Epidermal melanocyte (primary cell): ENCODE measurements at regions not wholly inside any gene's neighbourhood (a gene's known extent, or its start where the extent isn't known, plus 50 kb on each side); places are given as distances from the start of the nearest gene placed in this dataset.
"Not testable (repeated sequence)": the region's sequence is repeated elsewhere in the genome, so short reads cannot be mapped to it uniquely, and the experiment has no call there.

ENCODE experiments used
- DNase-seq: peaks from one replicate; pipeline ENCODE4 v3.0.0; 2011; ENCODE audit warnings: low spot score; ENCODE audit not compliant: insufficient read length

DNA sequence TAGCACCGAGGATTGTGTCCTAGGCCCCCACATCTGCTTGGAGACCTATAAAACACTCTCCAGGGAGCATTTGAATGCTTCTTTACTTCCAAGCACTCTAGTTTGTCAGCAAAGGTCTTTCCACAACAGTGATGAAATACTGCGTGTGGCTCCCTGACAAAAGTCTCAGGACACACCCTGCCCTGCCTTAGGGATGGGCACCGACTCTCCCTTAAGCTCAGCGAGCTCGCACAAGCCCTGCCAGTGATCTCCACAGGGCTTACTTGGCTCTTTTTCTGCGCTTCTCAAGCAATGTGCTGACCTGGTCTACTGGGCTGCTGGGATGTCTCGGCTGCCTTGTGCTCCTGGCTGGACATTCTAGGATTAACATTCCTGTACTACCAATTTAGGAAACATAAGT, 84.3 kb upstream of the MPP7 start:
- DNase-seq, result no peak

DNA sequence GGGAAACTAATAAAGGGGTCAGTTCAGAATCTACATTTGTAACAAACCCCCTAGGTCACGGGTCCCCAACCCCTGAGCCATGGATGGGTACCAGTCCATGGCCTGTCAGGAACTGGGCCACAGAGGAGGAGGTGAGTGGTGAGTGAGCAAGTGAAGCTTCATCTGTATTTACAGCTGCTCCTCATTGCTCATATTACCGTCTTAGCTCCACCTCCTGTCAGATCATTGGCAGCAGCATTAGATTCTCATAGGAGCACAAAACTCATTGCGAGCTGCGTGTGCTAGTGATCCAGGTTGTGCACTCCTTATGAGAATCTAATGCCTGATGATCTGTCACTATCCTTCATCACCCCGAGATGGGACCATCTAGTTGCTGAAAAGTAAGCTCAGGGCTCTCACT, 88.4 kb upstream of the MPP7 start:
- DNase-seq, result no peak

DNA sequence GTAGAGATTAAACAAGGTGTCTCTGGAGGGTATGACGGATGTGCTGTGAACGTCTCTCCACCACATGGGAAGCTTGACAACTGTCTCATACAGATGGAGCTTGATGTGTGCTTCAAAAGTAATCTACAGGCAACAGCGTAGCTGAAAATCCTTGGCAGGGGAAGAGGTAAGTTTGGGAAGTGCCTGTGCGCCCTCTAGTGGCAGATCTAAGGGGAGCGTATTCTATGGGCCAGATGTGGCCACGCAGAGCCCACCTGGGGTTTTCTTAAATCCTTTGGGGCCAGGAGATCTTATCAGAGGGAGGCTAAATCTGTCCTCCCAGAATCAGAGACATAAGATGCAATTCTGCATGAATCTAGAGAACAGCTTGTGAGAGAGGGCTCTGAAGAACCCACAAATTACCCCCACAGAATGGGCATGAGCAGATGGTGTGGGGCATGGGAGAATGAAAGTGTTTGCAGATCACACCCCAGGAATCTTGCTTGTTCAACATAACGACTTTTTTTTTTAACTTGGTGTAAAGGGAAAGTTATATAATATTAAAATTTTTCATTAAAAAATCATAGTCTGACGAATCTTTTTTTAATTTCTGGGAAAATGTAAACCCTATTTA, 91.2 kb upstream of the MPP7 start:
- DNase-seq, result peak; percentile 23

DNA sequence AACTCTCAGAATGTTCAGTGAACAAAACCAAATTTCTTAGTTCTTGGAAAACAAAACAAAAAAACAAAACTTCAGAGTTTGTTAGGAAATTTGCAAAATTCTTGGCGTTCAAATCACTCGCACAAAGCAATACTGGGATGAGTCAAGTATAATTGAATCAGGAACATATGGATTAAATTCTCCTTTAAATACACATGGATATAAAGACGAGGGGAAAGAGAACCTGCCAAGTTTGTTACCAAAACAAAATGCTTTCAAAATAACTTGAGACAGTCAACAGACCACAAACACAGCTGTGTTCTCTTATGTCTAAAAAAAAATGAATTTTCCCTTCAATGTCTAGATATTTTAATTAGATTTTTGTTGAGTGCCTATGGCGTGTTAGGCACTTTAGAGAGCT, 93.5 kb upstream of the MPP7 start:
- DNase-seq, result no peak

DNA sequence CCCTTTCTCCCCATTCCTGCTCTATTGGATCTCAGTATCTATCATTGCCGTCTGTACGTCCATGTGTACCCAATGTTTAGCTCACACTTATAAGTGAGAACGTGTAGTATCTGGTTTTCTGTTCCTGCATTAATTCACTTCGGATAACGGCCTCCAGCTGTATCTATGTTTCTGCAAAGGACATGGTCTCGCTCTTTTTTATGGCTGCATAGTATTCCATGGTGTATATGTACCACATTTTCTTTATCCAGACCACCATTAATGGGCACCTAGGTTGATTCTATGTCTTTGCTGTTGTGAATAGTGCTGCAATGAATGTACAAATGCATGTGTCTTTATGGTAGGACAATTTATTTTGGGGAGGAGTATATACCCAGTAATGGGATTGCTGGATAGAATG, 94.4 kb upstream of the MPP7 start:
- DNase-seq, result no peak

DNA sequence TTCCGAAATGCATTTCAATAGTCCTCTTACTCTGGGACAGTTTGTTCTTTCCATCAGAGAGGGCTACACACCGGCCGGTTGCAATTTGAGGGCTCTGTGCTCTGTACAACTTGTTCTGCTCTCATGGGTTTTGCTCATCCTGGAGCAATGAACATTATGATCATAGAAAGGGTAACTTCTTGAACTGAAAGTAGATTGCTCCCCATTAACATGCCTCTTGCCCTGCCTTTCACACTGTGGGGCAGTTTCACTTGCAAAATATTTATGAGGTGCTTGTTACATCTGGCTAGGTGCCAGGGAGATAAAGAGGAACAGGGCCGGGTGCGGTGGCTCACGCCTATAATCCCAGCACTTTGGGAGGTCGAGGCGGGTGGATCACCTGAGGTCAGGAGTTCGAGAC, 97.3 kb upstream of the MPP7 start:
- no peak for DNase-seq

DNA sequence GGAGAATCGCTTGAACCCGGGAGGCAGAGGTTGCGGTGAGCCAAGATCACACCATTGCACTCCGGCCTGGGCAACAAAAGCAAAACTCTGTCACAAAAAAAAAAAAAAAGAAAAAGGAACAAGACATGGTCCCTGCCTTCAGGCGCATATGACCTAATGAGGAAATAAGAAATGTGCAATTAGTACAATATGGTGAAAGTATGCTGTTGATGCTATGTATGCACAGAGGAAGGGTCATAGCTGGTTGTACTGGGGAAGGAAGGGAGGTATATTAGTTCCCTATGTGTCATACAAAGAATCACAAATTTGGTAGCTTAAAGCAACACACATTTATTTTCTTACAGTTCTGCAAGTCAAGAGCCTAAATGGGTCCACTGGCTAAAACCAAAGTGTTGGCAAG, 97.8 kb upstream of the MPP7 start:
- no peak for DNase-seq

DNA sequence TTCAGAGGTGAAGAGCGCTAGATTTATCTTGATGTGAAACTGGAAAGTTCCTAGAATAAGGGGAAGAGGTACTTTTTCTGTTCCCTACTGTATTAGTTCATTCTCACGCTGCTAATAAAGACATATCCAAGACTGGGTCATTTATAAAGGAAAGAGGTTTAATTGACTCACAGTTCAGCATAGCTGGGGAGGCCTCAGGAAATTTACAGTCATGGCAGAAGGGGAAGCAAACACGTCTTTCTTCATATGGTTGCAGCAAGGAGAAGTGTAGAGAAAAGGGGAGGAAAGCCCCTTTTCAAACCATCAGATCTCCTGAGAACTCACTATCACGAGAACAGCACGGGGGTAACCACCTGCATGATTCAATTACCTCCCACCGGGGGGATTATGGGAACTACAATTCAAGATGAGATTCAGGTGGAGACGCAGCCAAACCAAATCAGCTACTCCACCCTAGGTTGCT, 99.8 kb upstream of the MPP7 start:
- not testable (repeated sequence) for DNase-seq

DNA sequence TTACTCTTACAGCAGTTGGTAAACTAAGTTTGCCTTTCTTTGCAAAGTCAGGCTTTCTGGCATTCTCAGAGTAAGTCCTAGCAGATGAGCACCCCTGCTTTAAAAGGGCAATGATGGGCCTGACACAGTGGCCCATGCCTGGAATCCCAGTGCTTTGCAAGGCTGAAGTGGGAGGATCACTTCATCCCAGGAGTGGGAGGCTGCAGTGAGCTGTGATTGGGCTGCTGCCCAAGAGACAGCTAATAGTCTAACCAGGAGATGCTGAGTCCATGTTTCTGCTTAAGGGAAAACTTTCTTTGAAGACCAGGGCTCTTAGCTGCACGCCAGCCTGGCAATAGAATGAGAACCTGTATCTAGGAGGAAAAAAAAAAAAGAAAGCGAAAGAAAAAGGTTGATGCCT, 100.2 kb upstream of the MPP7 start:
- DNase-seq, result no peak

DNA sequence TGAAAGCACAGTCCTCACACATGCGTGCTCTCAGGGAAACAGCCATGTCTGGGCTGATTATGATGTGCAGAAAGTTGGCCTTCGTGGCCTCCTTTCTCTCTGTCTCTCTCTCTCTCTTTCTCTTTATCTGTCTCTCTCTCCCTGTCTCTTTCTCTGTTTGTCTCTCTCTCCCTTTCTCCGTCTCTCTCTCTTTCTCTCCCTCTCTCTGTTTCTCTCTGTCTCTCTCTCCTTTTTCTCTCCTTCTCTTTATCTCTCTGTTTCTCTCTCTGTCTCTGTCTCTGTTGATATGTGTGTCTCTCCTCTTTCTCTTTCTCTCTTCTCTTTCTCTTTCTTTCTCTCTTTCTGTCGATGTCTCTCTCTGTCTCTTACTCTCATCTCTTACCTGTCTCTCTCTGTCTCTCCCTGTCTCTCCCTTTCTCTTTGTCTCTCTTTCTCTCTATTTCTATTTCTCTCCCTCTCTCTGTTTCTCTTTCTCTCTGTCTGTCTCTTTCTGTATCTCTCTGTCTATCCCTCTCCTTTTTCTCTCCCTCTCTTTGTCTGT, 105.4 kb upstream of the MPP7 start:
- DNase-seq, result no peak

DNA sequence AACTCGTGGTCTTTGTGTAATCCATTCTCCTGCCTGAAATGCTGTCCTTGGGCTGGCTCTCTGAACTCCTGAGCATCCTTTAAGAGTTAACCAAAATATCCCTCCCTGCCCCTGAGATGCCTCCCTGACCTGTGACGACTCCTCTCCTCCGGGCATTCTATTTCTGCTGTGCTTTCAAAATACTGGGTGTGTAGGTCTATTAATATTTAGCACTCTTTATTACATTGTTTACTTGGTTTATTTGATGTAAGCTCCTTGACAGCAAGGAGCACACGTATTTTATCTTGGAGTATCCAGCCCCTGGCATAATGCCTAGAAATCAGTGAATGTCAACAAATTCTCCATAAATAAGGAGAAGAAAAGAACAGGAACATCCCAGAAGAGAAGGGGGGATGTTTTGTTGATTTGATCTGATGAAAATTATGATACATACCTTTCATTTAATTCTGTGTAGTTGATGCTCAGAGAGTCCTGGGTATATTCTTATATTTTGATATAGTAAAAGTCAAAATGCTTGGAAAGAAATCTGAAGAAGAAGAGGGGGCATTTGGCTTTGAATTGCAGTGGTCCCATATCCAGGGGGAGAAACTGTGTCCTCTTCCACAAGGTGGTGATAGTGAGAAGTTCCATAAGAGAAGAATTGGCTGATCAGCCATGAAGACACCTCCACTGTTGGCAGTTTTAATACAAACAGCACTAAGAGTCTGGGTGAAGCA, 107.7 kb upstream of the MPP7 start:
- DNase-seq, result no peak

DNA sequence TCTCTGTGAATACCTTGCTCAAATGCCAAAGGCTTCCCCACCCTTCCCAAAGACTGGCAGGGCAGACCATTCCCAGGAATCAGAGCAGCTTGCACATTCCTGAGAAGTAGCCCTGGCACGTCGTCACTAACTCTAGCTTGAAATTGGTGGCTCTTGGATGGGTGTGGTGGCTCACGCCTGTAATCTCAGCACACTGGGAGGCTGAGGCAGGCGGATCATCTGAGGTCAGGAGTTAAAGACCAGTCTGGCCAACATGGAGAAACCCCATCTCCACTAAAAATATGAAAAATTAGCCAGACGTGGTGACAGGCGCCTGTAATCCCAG, 108.2 kb upstream of the MPP7 start:
- DNase-seq, result no peak

DNA sequence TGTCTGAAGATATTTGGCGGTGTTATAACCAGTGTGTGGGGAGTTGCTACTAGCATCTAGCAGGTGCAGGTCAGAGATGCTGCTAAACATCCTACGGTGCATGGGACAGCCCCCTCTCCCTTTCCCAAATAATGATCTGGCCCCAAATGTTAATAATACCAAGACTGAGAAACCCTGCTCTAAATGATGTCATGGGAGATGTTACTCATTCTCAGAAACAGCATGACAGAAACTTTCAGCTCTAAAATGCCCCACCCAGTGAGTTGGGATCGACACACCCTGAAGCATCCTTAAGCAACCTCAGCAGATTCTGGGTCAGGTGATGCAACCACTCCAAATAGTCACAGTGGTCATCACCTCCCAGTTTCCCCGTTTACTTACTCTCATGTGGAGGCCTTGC, 108.8 kb upstream of the MPP7 start:
- no peak for DNase-seq

DNA sequence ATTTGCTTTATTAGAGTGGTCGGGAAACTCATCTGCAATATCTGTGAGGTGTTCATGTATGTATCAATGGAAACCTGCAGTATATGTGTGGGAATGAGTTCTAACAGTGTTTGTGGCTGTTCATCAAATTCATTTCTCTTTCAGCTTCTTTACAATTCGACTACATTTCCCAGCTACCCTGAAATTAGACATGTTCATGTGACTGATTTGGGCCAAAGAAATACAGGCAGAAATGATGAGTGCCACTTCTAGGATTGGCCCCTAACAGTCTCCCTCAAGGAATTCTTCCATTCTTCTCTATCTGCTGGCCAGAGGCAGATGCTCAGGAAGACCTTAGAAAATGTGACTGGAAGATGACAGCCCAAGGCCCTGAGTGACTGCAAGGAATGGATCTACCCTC, 114.8 kb upstream of the WAC start:
- DNase-seq, result no peak

DNA sequence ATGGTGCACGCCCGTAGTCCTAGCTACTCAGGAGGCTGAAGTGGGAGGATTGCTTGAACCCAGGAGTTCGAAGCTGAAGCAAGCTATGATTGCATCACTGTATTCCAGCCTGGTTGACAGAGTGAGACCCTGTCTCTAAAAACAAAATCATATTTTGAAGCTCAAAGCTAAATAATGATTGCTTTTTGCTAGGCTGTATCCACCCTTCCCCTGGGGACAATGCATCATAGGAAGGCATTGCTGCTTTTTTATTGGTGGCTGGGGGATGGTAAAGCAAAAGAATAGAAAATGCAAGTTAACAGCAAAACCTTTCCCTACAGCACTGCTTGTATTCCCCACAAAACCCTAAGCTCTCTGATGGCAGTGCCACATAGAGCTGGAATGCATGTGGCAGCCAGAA, 107.5 kb upstream of the WAC start:
- DNase-seq, result no peak

DNA sequence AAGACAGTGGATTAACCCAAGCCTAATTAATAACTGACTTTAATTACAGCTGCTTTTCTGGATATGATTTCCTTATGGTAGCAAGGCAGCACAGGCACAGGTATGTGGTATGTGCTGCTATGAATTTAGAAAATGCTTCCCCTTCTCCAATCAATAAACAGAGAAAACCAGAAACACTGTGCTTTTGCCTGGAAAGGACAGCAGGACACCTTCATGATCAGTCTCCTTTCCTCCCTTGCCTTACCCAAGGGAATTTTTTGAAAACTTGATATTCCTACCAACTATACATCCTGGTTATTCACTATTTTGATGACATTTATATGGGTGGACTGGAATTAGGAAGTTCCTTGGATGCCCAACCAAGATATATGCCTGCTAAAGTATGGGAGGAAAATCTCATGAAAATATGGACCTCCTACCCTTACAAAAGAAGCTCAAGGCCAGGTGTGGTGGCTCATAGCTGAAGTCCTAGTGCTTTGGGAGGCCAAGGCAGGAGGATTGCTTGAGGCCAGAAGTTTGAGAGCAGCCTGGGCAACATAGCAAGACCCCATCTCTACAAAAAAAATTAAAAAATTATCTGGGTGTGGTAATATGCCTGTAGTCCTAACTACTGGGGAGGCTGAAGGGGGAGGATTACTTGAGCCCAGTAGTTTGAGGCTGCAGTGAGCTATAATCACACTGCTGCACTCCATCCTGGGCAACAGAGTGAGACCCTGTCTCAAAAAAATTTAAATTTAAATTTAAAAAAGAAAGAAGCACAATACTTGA, 106.3 kb upstream of the WAC start:
- DNase-seq, result no peak

DNA sequence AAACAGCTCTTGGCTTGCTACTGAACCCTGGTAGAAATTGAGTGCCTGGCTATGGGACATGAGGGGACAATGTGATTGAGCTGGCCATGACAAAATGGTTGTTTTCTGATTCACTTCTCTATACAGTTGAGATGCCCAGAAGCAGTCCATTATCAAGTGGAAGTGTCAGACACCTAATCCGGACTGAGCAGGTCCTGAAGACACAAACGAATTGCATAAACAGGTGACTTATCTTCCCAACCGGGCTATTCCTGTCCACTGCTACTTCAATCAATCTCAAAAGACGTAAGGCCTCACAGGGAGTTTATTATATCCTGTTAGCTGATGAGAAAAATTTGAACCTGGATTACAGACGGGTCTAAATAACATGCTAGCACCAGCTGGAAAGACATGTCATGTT, 105.5 kb upstream of the WAC start:
- DNase-seq, result no peak

DNA sequence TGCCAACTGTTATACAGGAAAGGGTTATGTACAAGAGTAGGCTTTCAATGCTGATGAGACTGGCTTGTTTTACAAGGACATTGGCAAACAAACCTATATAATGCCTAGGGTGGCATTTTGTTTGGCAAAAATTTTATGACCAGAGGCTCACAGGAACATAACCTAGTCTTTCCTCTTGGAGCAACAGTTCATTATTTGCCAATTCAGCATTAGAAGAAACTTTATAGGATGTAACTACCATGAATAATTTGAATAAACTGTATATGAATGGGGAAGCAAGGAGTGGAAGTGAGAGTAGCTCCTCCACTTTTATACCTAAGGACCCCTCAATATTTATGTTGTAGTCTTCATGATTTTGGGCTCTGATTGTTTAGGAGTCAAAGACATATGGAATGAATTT, 103.9 kb upstream of the WAC start:
- DNase-seq, result no peak

DNA sequence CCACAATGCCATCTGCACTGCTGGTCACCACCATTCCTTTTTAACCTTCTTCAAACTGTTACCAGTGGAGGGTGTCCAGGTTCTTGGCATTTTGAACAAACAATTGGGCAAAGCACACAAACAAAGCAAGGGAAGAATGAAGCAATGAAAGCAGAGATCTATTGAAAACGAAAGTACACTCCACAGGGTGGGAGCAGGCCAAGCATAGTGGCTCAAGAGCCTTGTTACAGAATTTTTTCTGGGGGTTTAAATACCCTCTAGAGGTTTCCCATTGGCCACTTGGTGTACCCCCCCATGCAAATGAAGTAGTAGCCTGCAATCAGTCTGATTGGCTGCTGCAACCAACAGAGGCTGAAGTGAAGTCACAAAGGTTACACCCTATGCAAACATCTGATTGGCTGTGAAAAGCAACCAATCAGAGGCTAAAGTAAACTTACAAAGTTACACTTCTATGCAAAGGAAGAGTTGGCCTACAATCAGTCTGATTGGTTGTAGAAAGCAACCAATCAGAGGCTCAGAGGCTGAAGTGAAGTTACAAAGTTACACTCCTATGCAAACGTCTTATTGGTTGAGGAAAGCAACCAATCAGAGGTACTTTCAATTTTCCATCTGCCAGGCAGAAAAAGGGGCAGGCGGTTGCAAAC, 103.2 kb upstream of the WAC start:
- no peak for DNase-seq

DNA sequence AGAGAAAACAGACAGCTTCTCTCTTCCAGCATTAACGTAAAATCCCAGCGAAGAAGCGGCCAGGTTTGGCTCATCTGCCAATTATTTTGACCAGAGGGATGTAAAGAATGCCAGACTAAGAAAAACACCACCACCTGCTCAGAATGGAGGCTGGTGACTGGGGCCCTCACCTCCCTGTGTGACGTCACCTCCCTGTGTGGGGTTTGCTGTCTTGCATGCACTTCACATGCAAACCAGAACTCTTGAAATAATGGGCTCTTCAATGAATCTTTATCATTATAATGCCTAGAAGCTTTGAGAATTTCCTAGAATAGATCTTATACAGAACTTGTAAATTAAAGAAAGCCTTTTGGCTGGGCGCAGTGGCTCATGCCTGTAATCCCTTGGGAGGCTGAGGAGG, 101.8 kb upstream of the WAC start:
- no peak for DNase-seq

DNA sequence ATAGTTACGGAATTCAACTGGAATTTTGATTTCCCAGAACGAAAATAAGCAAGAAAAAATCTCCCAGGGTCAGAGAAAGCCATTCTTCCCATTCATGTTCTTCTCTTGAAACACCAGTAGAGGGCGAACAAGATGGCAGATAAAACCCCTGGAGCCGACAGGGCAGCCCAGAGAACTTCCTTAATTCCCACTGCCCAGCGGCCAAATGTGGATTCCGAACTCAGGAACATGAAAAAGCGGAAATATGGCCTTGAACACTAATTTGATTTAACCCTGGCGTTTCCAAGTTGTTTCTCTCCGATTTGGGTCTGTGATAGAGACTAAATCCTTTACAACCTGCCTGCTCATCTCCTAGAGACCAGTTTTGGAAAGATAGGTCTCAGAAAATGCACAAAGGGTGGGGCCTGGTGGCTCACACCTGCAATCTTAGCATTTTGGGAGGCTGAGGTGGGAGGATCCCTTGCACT, 100.7 kb upstream of the WAC start:
- DNase-seq, result peak; percentile 84

DNA sequence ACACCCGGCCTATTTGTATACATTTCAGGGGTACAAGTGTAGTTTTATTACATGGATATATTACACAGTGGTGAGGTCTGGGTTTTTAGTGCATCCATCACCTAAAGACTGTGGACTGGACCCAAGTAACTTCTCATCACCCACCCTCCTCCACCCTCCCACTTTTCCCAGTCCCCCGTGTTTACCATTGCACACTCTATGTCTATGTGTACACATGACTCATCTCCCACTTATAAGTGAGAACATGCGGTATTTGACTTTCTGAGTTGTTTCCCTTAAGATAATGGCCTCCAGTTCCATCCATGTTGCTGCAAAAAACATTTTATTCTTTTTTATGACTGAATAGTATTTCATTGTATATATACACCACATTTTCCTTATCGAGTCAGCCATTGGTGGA, 98.9 kb upstream of the WAC start:
- DNase-seq, result no peak
